Suprapubic skin (tissue), 4 donors: ENCODE measurements at regions not wholly inside any gene's neighbourhood (a gene's known extent, or its start where the extent isn't known, plus 50 kb on each side); places are given as distances from the start of the nearest gene placed in this dataset.

Experiments used
- DNase-seq, 2 donors: peaks; one replicate each; pipeline ENCODE4 v3.0.0-alpha.2; 2019; ENCODE audit warnings: low spot score in 2 of 2
- H3K27ac ChIP-seq: fragments of 200-600 bp; sonication (generic); one replicate; pipeline ENCODE4 v1.5.1; 2019
- H3K27me3 ChIP-seq: fragments of 200-600 bp; sonication (generic); one replicate; pipeline ENCODE4 v1.5.1; 2019
- H3K36me3 ChIP-seq: fragments of 200-600 bp; sonication (generic); one replicate; pipeline ENCODE4 v1.5.1; 2019
- H3K4me1 ChIP-seq: fragments of 200-600 bp; sonication (generic); one replicate; pipeline ENCODE4 v1.5.1; 2019
- H3K4me3 ChIP-seq: fragments of 200-600 bp; sonication (generic); one replicate; pipeline ENCODE4 v1.5.1; 2019; ENCODE audit warnings: mild to moderate bottlenecking
- H3K9me3 ChIP-seq: fragments of 200-600 bp; sonication (generic); one replicate; pipeline ENCODE4 v1.5.1; 2019
- EP300 ChIP-seq: sonication (generic); formaldehyde crosslinking; IDR thresholded peaks from one replicate; pipeline ENCODE4 v1.6.1; 2017; ENCODE audit warnings: antibody characterized with exemption
- POLR2A ChIP-seq, 2 donors: fragments of 450-650 bp; IDR thresholded peaks; one replicate each; pipeline ENCODE4 v1.6.1; 2017; ENCODE audit warnings: antibody characterized with exemption in 2 of 2, mild to moderate bottlenecking in 2 of 2, moderate library complexity in 2 of 2
- POLR2AphosphoS5 ChIP-seq, 3 donors: sonication (generic); formaldehyde crosslinking; IDR thresholded peaks; one replicate each; pipeline ENCODE4 v1.6.1; 2017; ENCODE audit warnings: antibody characterized with exemption in 3 of 3
- WGBS: methylation state at CpG from one replicate; pipeline ENCODE4 v1.1.5; 2018; 5-methylcytosine and 5-hydroxymethylcytosine counted together
- TF ChIP-seq, protein P1 (sequence below), 2 donors: fragments of 200-600 bp in 1 of 2; fragments of 450-650 bp in 1 of 2; sonication (generic) in 1 of 2; IDR thresholded peaks; one replicate each; pipeline ENCODE4 v1.5.1; 2016 to 2019; ENCODE audit warnings: antibody characterized with exemption in 2 of 2, mild to moderate bottlenecking in 1 of 2, moderate library complexity in 1 of 2

GRCh38 chr4:114282937-114283336 is 303.5 kb upstream of the ARSJ start:
- no peaks in the 10 kb centered on the region for H3K27me3 ChIP-seq
- H3K36me3 ChIP-seq: no peaks in the 10 kb centered on the region
- no peak for DNase-seq
- no peaks in the 10 kb centered on the region for H3K9me3 ChIP-seq
- H3K4me3 ChIP-seq: no peak overlapping the region
- no peak overlapping the region for H3K27ac ChIP-seq
- TF ChIP-seq POLR2AphosphoS5 (IDR thresholded peaks at IDR 0.05) (no peak), POLR2A (IDR thresholded peaks at IDR 0.05) (no peak), EP300 (no peak)
- TF ChIP-seq, protein P1, sequence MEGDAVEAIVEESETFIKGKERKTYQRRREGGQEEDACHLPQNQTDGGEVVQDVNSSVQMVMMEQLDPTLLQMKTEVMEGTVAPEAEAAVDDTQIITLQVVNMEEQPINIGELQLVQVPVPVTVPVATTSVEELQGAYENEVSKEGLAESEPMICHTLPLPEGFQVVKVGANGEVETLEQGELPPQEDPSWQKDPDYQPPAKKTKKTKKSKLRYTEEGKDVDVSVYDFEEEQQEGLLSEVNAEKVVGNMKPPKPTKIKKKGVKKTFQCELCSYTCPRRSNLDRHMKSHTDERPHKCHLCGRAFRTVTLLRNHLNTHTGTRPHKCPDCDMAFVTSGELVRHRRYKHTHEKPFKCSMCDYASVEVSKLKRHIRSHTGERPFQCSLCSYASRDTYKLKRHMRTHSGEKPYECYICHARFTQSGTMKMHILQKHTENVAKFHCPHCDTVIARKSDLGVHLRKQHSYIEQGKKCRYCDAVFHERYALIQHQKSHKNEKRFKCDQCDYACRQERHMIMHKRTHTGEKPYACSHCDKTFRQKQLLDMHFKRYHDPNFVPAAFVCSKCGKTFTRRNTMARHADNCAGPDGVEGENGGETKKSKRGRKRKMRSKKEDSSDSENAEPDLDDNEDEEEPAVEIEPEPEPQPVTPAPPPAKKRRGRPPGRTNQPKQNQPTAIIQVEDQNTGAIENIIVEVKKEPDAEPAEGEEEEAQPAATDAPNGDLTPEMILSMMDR (IDR thresholded peaks at IDR 0.05): no peak
- H3K4me1 ChIP-seq: no peaks in the 10 kb centered on the region
- 57% methylated on average over 1 of the region's 1 CpG for WGBS

DNA sequence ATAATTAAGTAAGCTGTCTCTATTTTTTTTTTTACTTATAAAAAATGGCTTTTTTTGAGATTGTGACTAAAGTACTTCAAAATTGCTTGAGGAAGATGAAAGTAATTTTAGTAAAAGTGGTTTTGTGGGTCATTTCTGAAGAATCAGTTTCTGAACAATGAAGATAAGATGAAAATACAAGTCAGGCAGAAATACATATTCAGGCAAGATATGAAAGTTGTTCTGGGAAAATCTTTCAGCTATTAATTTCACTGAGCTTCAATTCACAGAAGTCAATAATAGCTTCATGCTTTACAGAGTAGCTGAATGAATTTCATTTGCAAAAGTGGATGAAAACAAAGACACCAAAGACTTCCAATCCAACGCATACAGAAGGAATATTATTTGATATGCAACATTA is 305.2 kb upstream of the ARSJ start:
- WGBS: 93% methylated on average over 1 of the region's 1 CpG
- Histone ChIP-seq H3K27ac (no peak overlapping the region), H3K9me3 (no peaks in the 10 kb centered on the region), H3K4me3 (no peak overlapping the region), H3K36me3 (no peaks in the 10 kb centered on the region), H3K27me3 (no peaks in the 10 kb centered on the region), H3K4me1 (no peaks in the 10 kb centered on the region)
- DNase-seq: no peak
- no peak for TF ChIP-seq POLR2AphosphoS5 (IDR thresholded peaks at IDR 0.05)
- no peak for TF ChIP-seq EP300
- TF ChIP-seq POLR2A (IDR thresholded peaks at IDR 0.05): no peak
- TF ChIP-seq, protein P1 (IDR thresholded peaks at IDR 0.05): no peak

DNA sequence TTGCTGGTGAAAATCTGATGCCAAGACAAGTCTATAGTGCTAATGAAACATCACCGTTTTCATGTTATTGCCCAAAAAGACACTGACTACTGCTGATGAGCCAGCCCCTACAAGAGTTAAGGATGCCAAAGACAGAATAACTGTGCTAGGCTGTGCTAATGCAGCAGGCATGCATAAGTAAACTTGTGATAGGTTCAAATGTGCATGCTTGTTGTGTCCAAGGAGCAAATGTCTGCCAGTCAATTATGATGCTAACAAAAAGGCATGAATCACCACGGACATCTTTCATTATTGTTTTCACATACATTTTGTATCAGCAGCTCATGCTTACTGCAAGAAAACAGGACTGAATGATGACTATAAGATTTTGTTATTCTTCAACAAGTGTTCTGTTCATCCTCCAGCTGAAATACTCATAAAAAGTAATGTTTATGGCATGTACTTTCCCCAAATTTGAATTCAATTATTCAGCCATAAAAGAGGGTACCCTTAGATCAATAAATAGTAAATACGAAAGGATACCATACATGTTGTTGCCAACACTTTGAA is 306.9 kb upstream of the ARSJ start:
- TF ChIP-seq POLR2A (IDR thresholded peaks at IDR 0.05): no peak
- TF ChIP-seq POLR2AphosphoS5 (IDR thresholded peaks at IDR 0.05): no peak
- TF ChIP-seq, protein P1 (IDR thresholded peaks at IDR 0.05): no peak
- TF ChIP-seq EP300: no peak
- 79% methylated on average over 3 of the region's 3 CpGs for WGBS

DNA sequence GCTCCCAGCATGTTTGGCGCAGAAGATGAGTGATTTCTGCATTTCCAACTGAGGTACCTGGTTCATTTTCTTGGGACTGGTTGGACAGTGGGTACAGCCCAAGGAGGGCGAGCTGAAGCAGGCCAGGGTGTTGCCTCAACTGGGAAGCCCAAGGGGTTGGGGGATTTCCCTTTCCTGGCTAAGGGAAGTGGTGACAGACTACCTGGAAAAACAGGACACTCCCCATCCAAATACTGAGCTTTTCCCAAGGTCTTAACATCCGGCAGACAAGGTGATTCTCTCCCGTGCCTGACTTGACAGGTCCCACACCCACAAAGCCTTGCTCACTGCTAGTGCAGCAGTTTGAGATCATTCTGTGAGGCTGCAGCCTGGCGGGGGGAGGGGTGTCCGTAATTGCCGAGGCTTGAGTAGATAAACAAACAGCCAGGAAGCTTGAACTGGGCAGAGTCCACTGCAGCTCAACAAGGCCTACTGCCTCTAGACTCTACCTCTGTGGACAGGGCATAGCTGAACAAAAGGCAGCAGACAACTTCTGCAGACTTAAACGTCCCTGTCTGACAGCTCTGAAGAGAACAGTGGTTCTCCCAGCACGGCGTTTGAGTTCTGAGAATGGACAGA is 307.7 kb upstream of the ARSJ start:
- H3K4me3 ChIP-seq: no peak overlapping the region
- H3K27me3 ChIP-seq: no peaks in the 10 kb centered on the region
- no peak for DNase-seq
- H3K9me3 ChIP-seq: no peaks in the 10 kb centered on the region
- H3K36me3 ChIP-seq: no peaks in the 10 kb centered on the region
- H3K4me1 ChIP-seq: no peaks in the 10 kb centered on the region
- TF ChIP-seq POLR2A (IDR thresholded peaks at IDR 0.05): no peak
- TF ChIP-seq EP300: no peak
- no peak for TF ChIP-seq POLR2AphosphoS5 (IDR thresholded peaks at IDR 0.05)
- TF ChIP-seq, protein P1 (IDR thresholded peaks at IDR 0.05): no peak
- no peak overlapping the region for H3K27ac ChIP-seq
- WGBS: 65% methylated on average over 8 of the region's 10 CpGs

More for the DNA sequence above, 306.9 kb upstream of the ARSJ start:
- no peak overlapping the region for H3K27ac ChIP-seq
- H3K36me3 ChIP-seq: no peaks in the 10 kb centered on the region
- H3K4me1 ChIP-seq: no peaks in the 10 kb centered on the region
- no peak for DNase-seq
- H3K9me3 ChIP-seq: no peaks in the 10 kb centered on the region
- H3K27me3 ChIP-seq: no peaks in the 10 kb centered on the region
- H3K4me3 ChIP-seq: no peak overlapping the region

- 89% methylated on average over 7 of the region's 17 CpGs for WGBS
- DNase-seq: no peak
- no peak overlapping the region for H3K4me3 ChIP-seq
- H3K4me1 ChIP-seq: no peaks in the 10 kb centered on the region
- H3K9me3 ChIP-seq: no peaks in the 10 kb centered on the region
- H3K36me3 ChIP-seq: no peaks in the 10 kb centered on the region
- no peaks in the 10 kb centered on the region for H3K27me3 ChIP-seq
- H3K27ac ChIP-seq: no peak overlapping the region
- TF ChIP-seq POLR2A (IDR thresholded peaks at IDR 0.05) (no peak), POLR2AphosphoS5 (IDR thresholded peaks at IDR 0.05) (no peak), EP300 (no peak)
- TF ChIP-seq, protein P1 (IDR thresholded peaks at IDR 0.05): no peak
Measured at GRCh38 chr4:114296126-114296525, 302.5 kb upstream of the UGT8 start.
